HCT116 (cell line): ENCODE measurements at regions not wholly inside any gene's neighbourhood (a gene's known extent, or its start where the extent isn't known, plus 50 kb on each side); places are given as distances from the start of the nearest gene placed in this dataset.

ENCODE experiments used
- ATAC-seq: fragments of 200-7000 bp; cut with Tn5 transposase; 2 replicates; pipeline ENCODE4 v1.9.1; 2020; ENCODE audit warnings: mild to moderate bottlenecking, moderate library complexity
- BruUV-seq: library from RNA; stranded (reverse); fragments of 400-500 nt; replicated peaks from 2 replicates; lab custom pipeline; 2021; lab: Mats Ljungman, UMichigan
- CTCF ChIA-PET: fragments of 300-600 bp; sonication (Branson Sonifier 250); formaldehyde crosslinking; loops from one replicate; lab custom pipeline; 2021; ENCODE audit warnings: antibody characterized with exemption; lab: Charles Lee
- POLR2A ChIA-PET: fragments of 300-600, 350-600 bp; sonication (Branson Sonifier 250); formaldehyde crosslinking; loops from one replicate; lab custom pipeline; 2021; ENCODE audit warnings: antibody characterized with exemption; lab: Charles Lee
- RAD21 ChIA-PET, 2 experiments: fragments of 300-600 bp; sonication (Branson Sonifier 250); formaldehyde crosslinking; loops; one replicate each; lab custom pipeline; 2023; ENCODE audit warnings: low total read pairs in 2 of 2; ENCODE audit not compliant: uncharacterized antibody in 2 of 2, unreplicated experiment in 2 of 2, low non-redundant PET in 1 of 2; lab: Charles Lee
- DNase-seq: peaks from one replicate; pipeline ENCODE4 v3.0.0-alpha.2; 2010; ENCODE audit warnings: low read depth, low spot score
- H2AFZ ChIP-seq: fragments of 200-600 bp; shearing (Covaris generic), sonication (generic); 2 replicates; pipeline ENCODE4 v1.6.1; 2017; ENCODE audit warnings: low read depth, mixed run types, mixed read lengths, antibody characterized with exemption, low read length; ENCODE audit not compliant: poor library complexity, severe bottlenecking
- H3K27ac ChIP-seq: 2 replicates; pipeline ENCODE4 v1.5.1; 2012; ENCODE audit warnings: low read depth, low read length
- H3K27me3 ChIP-seq: fragments of 200-600 bp; sonication (generic); 2 replicates; pipeline ENCODE4 v1.6.1; 2016; ENCODE audit warnings: mixed run types, low read length, mixed read lengths; ENCODE audit not compliant: insufficient read depth
- H3K36me3 ChIP-seq, 2 experiments: fragments of 200-500 bp in 1 of 2; fragments of 200-600 bp in 1 of 2; sonication (Bioruptor generic) in 1 of 2; sonication (generic) in 1 of 2; 2 replicates each; pipeline versions ENCODE4 v1.5.1 to v1.6.1; 2014 to 2016; ENCODE audit warnings: low read length in 2 of 2, inconsistent platforms in 1 of 2, mixed read lengths in 1 of 2, mixed run types in 1 of 2; ENCODE audit not compliant: insufficient read depth in 2 of 2, control insufficient read depth in 1 of 2
- H3K4me1 ChIP-seq, 2 experiments: fragments of 200-600 bp in 1 of 2; sonication (generic) in 1 of 2; 2 replicates each; pipeline versions ENCODE4 v1.5.1 to v1.6.1; 2012 to 2017; ENCODE audit warnings: low read length in 2 of 2, inconsistent platforms in 1 of 2, mild to moderate bottlenecking in 1 of 2, mixed read lengths in 1 of 2, mixed run types in 1 of 2, moderate library complexity in 1 of 2; ENCODE audit not compliant: insufficient read depth in 2 of 2, control insufficient read depth in 1 of 2
- H3K4me2 ChIP-seq: fragments of 200-600 bp; sonication (generic); 2 replicates; pipeline ENCODE4 v1.6.1; 2017; ENCODE audit warnings: mixed run types, low read length, mixed read lengths
- H3K4me3 ChIP-seq, 2 experiments: fragments of 200-600 bp in 1 of 2; sonication (generic) in 1 of 2; replicated peaks in 1 of 2; 2 replicates each; pipeline ENCODE4 v1.5.1; 2011 to 2016; ENCODE audit warnings: low read length in 2 of 2, control low read depth in 1 of 2, low read depth in 1 of 2, mild to moderate bottlenecking in 1 of 2, mixed read lengths in 1 of 2, mixed run types in 1 of 2
- H3K79me2 ChIP-seq: fragments of 200-600 bp; sonication (generic); 2 replicates; pipeline ENCODE4 v1.6.1; 2017; ENCODE audit warnings: mild to moderate bottlenecking, mixed run types, low read length, moderate library complexity, mixed read lengths; ENCODE audit not compliant: insufficient read depth
- H3K9ac ChIP-seq: fragments of 200-600 bp; sonication (generic); 2 replicates; pipeline ENCODE4 v1.6.1; 2016; ENCODE audit warnings: low read length, mixed read lengths
- H3K9me2 ChIP-seq: fragments of 200-600 bp; sonication (generic), shearing (Covaris generic); 2 replicates; pipeline ENCODE4 v1.6.1; 2017; ENCODE audit warnings: mixed run types, mild to moderate bottlenecking, moderate library complexity; ENCODE audit not compliant: insufficient read depth
- H3K9me3 ChIP-seq, 2 experiments: fragments of 200-500 bp in 1 of 2; fragments of 200-600 bp in 1 of 2; sonication (Bioruptor generic) in 1 of 2; sonication (generic) in 1 of 2; 2 replicates each; pipeline ENCODE4 v1.6.1; 2014 to 2017; ENCODE audit warnings: low read length in 2 of 2, mixed read lengths in 2 of 2, inconsistent platforms in 1 of 2, low read depth in 1 of 2, mild to moderate bottlenecking in 1 of 2, mixed run types in 1 of 2, moderate library complexity in 1 of 2; ENCODE audit not compliant: control insufficient read depth in 1 of 2, insufficient read depth in 1 of 2
- H4K20me1 ChIP-seq: fragments of 200-600 bp; sonication (generic), shearing (Covaris generic); 2 replicates; pipeline ENCODE4 v1.6.1; 2017; ENCODE audit warnings: mixed run types, mild to moderate bottlenecking, moderate library complexity; ENCODE audit not compliant: insufficient read depth
- EGR1 ChIP-seq: IDR thresholded peaks from 2 replicates; pipeline ENCODE4 v1.6.1; 2012; ENCODE audit warnings: low read depth
- ELF1 ChIP-seq: IDR thresholded peaks from 2 replicates; pipeline ENCODE4 v1.6.1; 2012; ENCODE audit warnings: low read depth, borderline replicate concordance
- EZH2phosphoT487 ChIP-seq: fragments of 200-600 bp; IDR thresholded peaks from 2 replicates; pipeline ENCODE4 v1.6.1; 2018; ENCODE audit warnings: antibody characterized with exemption, borderline replicate concordance
- FOSL1 ChIP-seq: IDR thresholded peaks from 2 replicates; pipeline ENCODE4 v1.6.1; 2012; ENCODE audit warnings: low read depth
- JUND ChIP-seq: IDR thresholded peaks from 2 replicates; pipeline ENCODE4 v1.6.1; 2012
- POLR2AphosphoS5 ChIP-seq: IDR thresholded peaks from 2 replicates; pipeline ENCODE4 v1.6.1; 2011; ENCODE audit warnings: mild to moderate bottlenecking, low read depth, low read length, moderate library complexity
- RAD21 ChIP-seq: IDR thresholded peaks from 2 replicates; pipeline ENCODE4 v1.6.1; 2012; ENCODE audit warnings: low read depth, mild to moderate bottlenecking
- SIN3A ChIP-seq: IDR thresholded peaks from 2 replicates; pipeline ENCODE4 v1.6.1; 2012; ENCODE audit warnings: low read depth
- SP1 ChIP-seq: IDR thresholded peaks from 2 replicates; pipeline ENCODE4 v1.6.1; 2012; ENCODE audit warnings: low read depth
- SRF ChIP-seq: IDR thresholded peaks from 2 replicates; pipeline ENCODE4 v1.6.1; 2012; ENCODE audit warnings: low read depth
- TCF7L2 ChIP-seq: IDR thresholded peaks from 2 replicates; pipeline ENCODE4 v1.7.0; 2011; ENCODE audit warnings: borderline replicate concordance, inconsistent platforms; ENCODE audit not compliant: insufficient read depth, insufficient read length; ENCODE audit errors: extremely low read depth
- YY1 ChIP-seq: IDR thresholded peaks from 2 replicates; pipeline ENCODE4 v1.6.1; 2011; ENCODE audit warnings: low read length, low read depth, moderate library complexity, mild to moderate bottlenecking; ENCODE audit not compliant: insufficient replicate concordance; ENCODE audit errors: extremely low read depth
- ZFX ChIP-seq: fragments of 450-650 bp; IDR thresholded peaks from 2 replicates; pipeline ENCODE4 v1.6.1; 2017
- intact Hi-C: fragments of 100-400 bp; cut with micrococcal nuclease; formaldehyde crosslinking; loops from 2 replicates; pipeline ENCODE4 v1.10.0; 2022
- TF ChIP-seq, protein P1 (sequence below): IDR thresholded peaks from 2 replicates; pipeline ENCODE4 v1.6.1; 2012
- TF ChIP-seq, protein P2 (sequence below): IDR thresholded peaks from 2 replicates; pipeline ENCODE4 v1.6.1; 2012
- TF ChIP-seq, protein P3 (sequence below): IDR thresholded peaks from 2 replicates; pipeline ENCODE4 v1.6.1; 2011; ENCODE audit warnings: mild to moderate bottlenecking, low read length, moderate library complexity; ENCODE audit not compliant: insufficient replicate concordance; ENCODE audit errors: extremely low read depth
- TF ChIP-seq, protein P4 (sequence below): IDR thresholded peaks from 2 replicates; pipeline ENCODE4 v1.6.1; 2012; ENCODE audit warnings: low read depth

DNA sequence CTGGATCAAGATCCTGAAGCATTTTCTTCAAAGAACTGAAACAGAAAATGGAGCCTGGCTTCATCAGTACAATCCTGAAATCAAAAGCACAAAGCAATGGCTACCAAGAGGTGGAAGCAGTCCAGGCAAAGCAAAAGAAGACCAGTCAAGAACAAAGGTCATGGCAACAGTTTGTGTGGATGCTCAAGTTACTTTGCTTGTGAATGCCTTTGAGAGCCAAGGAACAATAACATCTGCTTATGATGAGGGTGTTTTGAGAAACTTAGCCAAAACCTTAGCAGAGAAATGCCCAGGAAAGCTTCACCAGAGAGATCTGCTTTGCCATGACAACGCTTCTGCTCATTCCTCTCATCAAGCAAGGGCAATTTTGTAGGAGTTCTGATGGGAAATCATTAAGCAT, 723.1 kb downstream of the TMEM182 start:
- H3K4me1 ChIP-seq = no peaks in the 10 kb centered on the region
- H3K36me3 ChIP-seq = no peaks in the 10 kb centered on the region
- H3K27ac ChIP-seq = no peak overlapping the region
- H3K9ac ChIP-seq = no peak overlapping the region
- no peak for ATAC-seq
- H3K4me3 ChIP-seq = no peak overlapping the region
- CTCF ChIA-PET = no interaction called here
- H4K20me1 ChIP-seq = no peaks in the 10 kb centered on the region
- no peaks in the 10 kb centered on the region for H3K9me2 ChIP-seq
- H3K27me3 ChIP-seq = no peaks in the 10 kb centered on the region
- no peak for DNase-seq
- no peaks in the 10 kb centered on the region for H3K79me2 ChIP-seq
- POLR2A ChIA-PET = no interaction called here
- no peak for TF ChIP-seq EZH2phosphoT487
- TF ChIP-seq YY1 = no peak
- TF ChIP-seq, protein P1, sequence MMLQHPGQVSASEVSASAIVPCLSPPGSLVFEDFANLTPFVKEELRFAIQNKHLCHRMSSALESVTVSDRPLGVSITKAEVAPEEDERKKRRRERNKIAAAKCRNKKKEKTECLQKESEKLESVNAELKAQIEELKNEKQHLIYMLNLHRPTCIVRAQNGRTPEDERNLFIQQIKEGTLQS = no peak
- no peak for TF ChIP-seq JUND
- H3K4me2 ChIP-seq = no peak overlapping the region
- no TSS peak for BruUV-seq
- peaks cover 0 to 32% of the 10 kb centered on the region in 2 experiments; a peak in 2 of 4 replicates for H3K9me3 ChIP-seq
- H2AFZ ChIP-seq = no peak overlapping the region
- RAD21 ChIA-PET = no interaction called here
- intact Hi-C loops = no loop called here

DNA sequence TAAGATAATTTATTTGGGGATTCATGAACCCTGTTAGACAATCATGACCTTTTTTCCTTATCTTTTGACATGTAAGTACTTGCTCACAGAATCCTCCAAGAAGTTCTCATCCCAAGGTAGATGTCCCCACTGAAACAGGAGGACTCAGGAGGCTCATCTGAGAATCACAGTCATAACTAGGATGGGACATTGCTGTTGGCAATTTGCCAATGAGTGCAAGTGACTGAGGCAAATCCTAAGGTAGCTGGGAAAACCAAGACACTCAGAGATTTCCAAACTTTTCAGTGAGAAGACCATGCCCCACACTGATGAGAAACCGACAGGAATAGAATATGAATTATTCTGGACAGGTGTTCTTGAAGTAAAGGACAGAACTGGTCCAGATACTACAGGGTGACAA, 735.0 kb downstream of the TMEM182 start:
- Histone ChIP-seq H3K79me2 (no peaks in the 10 kb centered on the region), H3K36me3 (no peaks in the 10 kb centered on the region), H3K9ac (no peak overlapping the region), H2AFZ (no peak overlapping the region), H3K9me3 (peaks cover 9 to 21% of the 10 kb centered on the region in 2 experiments; a peak in 2 of 4 replicates), H3K4me1 (no peaks in the 10 kb centered on the region), H3K27ac (no peak overlapping the region), H3K27me3 (no peaks in the 10 kb centered on the region), H3K4me3 (no peak overlapping the region), H3K4me2 (no peak overlapping the region), H3K9me2 (no peaks in the 10 kb centered on the region), H4K20me1 (no peaks in the 10 kb centered on the region)
- intact Hi-C loops = no loop called here
- BruUV-seq = no TSS peak
- ChIA-PET POLR2A (no interaction called here), CTCF (no interaction called here), RAD21 (no interaction called here)
- no peak for ATAC-seq
- DNase-seq = no peak
- no peak for TF ChIP-seq EGR1
- no peak for TF ChIP-seq POLR2AphosphoS5
- TF ChIP-seq SIN3A = no peak
- TF ChIP-seq, protein P2, sequence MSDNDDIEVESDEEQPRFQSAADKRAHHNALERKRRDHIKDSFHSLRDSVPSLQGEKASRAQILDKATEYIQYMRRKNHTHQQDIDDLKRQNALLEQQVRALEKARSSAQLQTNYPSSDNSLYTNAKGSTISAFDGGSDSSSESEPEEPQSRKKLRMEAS = no peak
- TF ChIP-seq ELF1 = no peak
- no peak for TF ChIP-seq RAD21
- no peak for TF ChIP-seq FOSL1
- TF ChIP-seq YY1 = no peak
- no peak for TF ChIP-seq JUND
- no peak for TF ChIP-seq TCF7L2
- no peak for TF ChIP-seq ZFX
- TF ChIP-seq, protein P3, sequence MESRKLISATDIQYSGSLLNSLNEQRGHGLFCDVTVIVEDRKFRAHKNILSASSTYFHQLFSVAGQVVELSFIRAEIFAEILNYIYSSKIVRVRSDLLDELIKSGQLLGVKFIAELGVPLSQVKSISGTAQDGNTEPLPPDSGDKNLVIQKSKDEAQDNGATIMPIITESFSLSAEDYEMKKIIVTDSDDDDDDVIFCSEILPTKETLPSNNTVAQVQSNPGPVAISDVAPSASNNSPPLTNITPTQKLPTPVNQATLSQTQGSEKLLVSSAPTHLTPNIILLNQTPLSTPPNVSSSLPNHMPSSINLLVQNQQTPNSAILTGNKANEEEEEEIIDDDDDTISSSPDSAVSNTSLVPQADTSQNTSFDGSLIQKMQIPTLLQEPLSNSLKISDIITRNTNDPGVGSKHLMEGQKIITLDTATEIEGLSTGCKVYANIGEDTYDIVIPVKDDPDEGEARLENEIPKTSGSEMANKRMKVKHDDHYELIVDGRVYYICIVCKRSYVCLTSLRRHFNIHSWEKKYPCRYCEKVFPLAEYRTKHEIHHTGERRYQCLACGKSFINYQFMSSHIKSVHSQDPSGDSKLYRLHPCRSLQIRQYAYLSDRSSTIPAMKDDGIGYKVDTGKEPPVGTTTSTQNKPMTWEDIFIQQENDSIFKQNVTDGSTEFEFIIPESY = no peak
- TF ChIP-seq SP1 = no peak
- no peak for TF ChIP-seq SRF
- TF ChIP-seq, protein P4, sequence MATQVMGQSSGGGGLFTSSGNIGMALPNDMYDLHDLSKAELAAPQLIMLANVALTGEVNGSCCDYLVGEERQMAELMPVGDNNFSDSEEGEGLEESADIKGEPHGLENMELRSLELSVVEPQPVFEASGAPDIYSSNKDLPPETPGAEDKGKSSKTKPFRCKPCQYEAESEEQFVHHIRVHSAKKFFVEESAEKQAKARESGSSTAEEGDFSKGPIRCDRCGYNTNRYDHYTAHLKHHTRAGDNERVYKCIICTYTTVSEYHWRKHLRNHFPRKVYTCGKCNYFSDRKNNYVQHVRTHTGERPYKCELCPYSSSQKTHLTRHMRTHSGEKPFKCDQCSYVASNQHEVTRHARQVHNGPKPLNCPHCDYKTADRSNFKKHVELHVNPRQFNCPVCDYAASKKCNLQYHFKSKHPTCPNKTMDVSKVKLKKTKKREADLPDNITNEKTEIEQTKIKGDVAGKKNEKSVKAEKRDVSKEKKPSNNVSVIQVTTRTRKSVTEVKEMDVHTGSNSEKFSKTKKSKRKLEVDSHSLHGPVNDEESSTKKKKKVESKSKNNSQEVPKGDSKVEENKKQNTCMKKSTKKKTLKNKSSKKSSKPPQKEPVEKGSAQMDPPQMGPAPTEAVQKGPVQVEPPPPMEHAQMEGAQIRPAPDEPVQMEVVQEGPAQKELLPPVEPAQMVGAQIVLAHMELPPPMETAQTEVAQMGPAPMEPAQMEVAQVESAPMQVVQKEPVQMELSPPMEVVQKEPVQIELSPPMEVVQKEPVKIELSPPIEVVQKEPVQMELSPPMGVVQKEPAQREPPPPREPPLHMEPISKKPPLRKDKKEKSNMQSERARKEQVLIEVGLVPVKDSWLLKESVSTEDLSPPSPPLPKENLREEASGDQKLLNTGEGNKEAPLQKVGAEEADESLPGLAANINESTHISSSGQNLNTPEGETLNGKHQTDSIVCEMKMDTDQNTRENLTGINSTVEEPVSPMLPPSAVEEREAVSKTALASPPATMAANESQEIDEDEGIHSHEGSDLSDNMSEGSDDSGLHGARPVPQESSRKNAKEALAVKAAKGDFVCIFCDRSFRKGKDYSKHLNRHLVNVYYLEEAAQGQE = no peak
